ENCODE measurements at regions not wholly inside any gene's neighbourhood (a gene's known extent, or its start where the extent isn't known, plus 50 kb on each side); places are given as distances from the start of the nearest gene placed in this dataset.
A peak's percentile ranks its signal among the peaks of the same experiment; 100 is the strongest.
"Not testable (repeated sequence)": the region's sequence is repeated elsewhere in the genome, so short reads cannot be mapped to it uniquely, and the experiment has no call there.

- not testable (repeated sequence) for H3K9ac ChIP-seq (ENCODE audit: low read length); H3K4me2 ChIP-seq (ENCODE audit: low read length); H3K9me2 ChIP-seq (ENCODE audit: insufficient read depth, low read length); H4K20me1 ChIP-seq (ENCODE audit: insufficient read depth); H3K27ac ChIP-seq (ENCODE audit: low read length); H3K9me3 ChIP-seq (ENCODE audit: low read length); H3K4me3 ChIP-seq (ENCODE audit: low read length); H2AFZ ChIP-seq (ENCODE audit: low read depth, low read length); H3K36me3 ChIP-seq (ENCODE audit: insufficient read depth, low read length); H3K27me3 ChIP-seq (ENCODE audit: insufficient read depth, low read depth, low read length); H3K79me2 ChIP-seq (replicated peaks; ENCODE audit: insufficient read depth, low read length); H3F3A ChIP-seq (ENCODE audit: insufficient read depth, low read length, poor library complexity, severe bottlenecking)
Observed at GRCh38 chr1:196366-196765, 255.1 kb downstream of the OR4F29 start.

GRCh38 chr1:191296-192049 is 260.0 kb downstream of the OR4F29 start:
- H3K4me3 ChIP-seq (ENCODE audit: low read length); H3K9me2 ChIP-seq (ENCODE audit: insufficient read depth, low read length); H3K9ac ChIP-seq (ENCODE audit: low read length); H3K27ac ChIP-seq (ENCODE audit: low read length); H3K36me3 ChIP-seq (ENCODE audit: insufficient read depth, low read length); H3K4me2 ChIP-seq (ENCODE audit: low read length); H4K20me1 ChIP-seq (ENCODE audit: insufficient read depth); H3F3A ChIP-seq (ENCODE audit: insufficient read depth, low read length, poor library complexity, severe bottlenecking); H2AFZ ChIP-seq (ENCODE audit: low read depth, low read length); H3K27me3 ChIP-seq (ENCODE audit: insufficient read depth, low read depth, low read length); H3K79me2 ChIP-seq (replicated peaks; ENCODE audit: insufficient read depth, low read length); H3K9me3 ChIP-seq (ENCODE audit: low read length): not testable (repeated sequence)

DNA sequence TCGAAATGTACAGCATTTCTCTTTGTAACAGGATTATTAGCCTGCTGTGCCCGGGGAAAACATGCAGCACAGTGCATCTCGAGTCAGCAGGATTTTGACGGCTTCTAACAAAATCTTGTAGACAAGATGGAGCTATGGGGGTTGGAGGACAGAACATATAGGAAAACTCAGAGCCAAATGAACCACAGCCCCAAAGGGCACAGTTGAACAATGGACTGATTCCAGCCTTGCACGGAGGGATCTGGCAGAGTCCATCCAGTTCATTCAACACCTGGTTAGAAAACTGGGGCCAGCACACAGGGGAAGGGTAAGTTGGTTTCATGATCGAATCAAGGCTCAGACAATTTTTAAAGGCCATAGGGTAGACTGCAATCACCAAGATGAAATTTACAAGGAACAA is 260.8 kb downstream of the OR4F29 start:
- H3K9ac ChIP-seq (ENCODE audit: low read length); H3K9me2 ChIP-seq (ENCODE audit: insufficient read depth, low read length); H3K27me3 ChIP-seq (ENCODE audit: insufficient read depth, low read depth, low read length); H3K79me2 ChIP-seq (replicated peaks; ENCODE audit: insufficient read depth, low read length); H4K20me1 ChIP-seq (ENCODE audit: insufficient read depth); H3K36me3 ChIP-seq (ENCODE audit: insufficient read depth, low read length); H3K9me3 ChIP-seq (ENCODE audit: low read length); H3K4me2 ChIP-seq (ENCODE audit: low read length); H3F3A ChIP-seq (ENCODE audit: insufficient read depth, low read length, poor library complexity, severe bottlenecking); H3K4me3 ChIP-seq (ENCODE audit: low read length); H2AFZ ChIP-seq (ENCODE audit: low read depth, low read length): not testable (repeated sequence)
- H3K27ac ChIP-seq (ENCODE audit: low read length) = peak overlapping the region; percentile 20

GRCh38 chr1:189915-190314 is 261.6 kb downstream of the OR4F29 start:
- H3K27ac ChIP-seq (ENCODE audit: low read length); H2AFZ ChIP-seq (ENCODE audit: low read depth, low read length); H3K9ac ChIP-seq (ENCODE audit: low read length); H4K20me1 ChIP-seq (ENCODE audit: insufficient read depth); H3K4me2 ChIP-seq (ENCODE audit: low read length); H3F3A ChIP-seq (ENCODE audit: insufficient read depth, low read length, poor library complexity, severe bottlenecking); H3K4me3 ChIP-seq (ENCODE audit: low read length); H3K36me3 ChIP-seq (ENCODE audit: insufficient read depth, low read length); H3K9me3 ChIP-seq (ENCODE audit: low read length); H3K27me3 ChIP-seq (ENCODE audit: insufficient read depth, low read depth, low read length); H3K9me2 ChIP-seq (ENCODE audit: insufficient read depth, low read length); H3K79me2 ChIP-seq (replicated peaks; ENCODE audit: insufficient read depth, low read length): not testable (repeated sequence)

- not testable (repeated sequence) for H3K4me3 ChIP-seq (ENCODE audit: low read length); H3K9me2 ChIP-seq (ENCODE audit: insufficient read depth, low read length); H2AFZ ChIP-seq (ENCODE audit: low read depth, low read length); H3K36me3 ChIP-seq (ENCODE audit: insufficient read depth, low read length); H3K9me3 ChIP-seq (ENCODE audit: low read length); H3K4me2 ChIP-seq (ENCODE audit: low read length); H3K9ac ChIP-seq (ENCODE audit: low read length); H4K20me1 ChIP-seq (ENCODE audit: insufficient read depth); H3K27me3 ChIP-seq (ENCODE audit: insufficient read depth, low read depth, low read length); H3K79me2 ChIP-seq (replicated peaks; ENCODE audit: insufficient read depth, low read length); H3F3A ChIP-seq (ENCODE audit: insufficient read depth, low read length, poor library complexity, severe bottlenecking); H3K27ac ChIP-seq (ENCODE audit: low read length)
Observed at GRCh38 chr1:189270-189669, 262.2 kb downstream of the OR4F29 start.

- H3K9me2 ChIP-seq (ENCODE audit: insufficient read depth, low read length) = not testable (repeated sequence)
Observed at GRCh38 chr1:187298-187697, 264.2 kb downstream of the OR4F29 start.

DNA sequence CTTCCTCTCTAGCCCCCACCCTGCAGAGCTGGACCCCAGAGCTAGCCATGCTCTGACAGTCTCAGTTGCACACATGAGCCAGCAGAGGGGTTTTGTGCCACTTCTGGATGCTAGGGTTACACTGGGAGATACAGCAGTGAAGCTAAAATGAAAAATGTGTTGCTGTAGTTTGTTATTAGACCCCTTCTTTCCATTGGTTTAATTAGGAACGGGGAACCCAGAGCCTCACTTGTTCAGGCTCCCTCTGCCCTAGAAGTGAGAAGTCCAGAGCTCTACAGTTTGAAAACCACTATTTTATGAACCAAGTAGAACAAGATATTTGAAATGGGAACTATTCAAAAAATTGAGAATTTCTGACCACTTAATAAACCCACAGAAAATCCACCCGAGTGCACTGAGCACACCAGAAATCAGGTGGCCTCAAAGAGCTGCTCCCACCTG is 264.8 kb downstream of the OR4F29 start:
- not testable (repeated sequence) for H3K79me2 ChIP-seq (replicated peaks; ENCODE audit: insufficient read depth, low read length); H3K27me3 ChIP-seq (ENCODE audit: insufficient read depth, low read depth, low read length); H3K9ac ChIP-seq (ENCODE audit: low read length); H3F3A ChIP-seq (ENCODE audit: insufficient read depth, low read length, poor library complexity, severe bottlenecking); H3K4me3 ChIP-seq (ENCODE audit: low read length); H2AFZ ChIP-seq (ENCODE audit: low read depth, low read length); H3K4me2 ChIP-seq (ENCODE audit: low read length); H4K20me1 ChIP-seq (ENCODE audit: insufficient read depth); H3K27ac ChIP-seq (ENCODE audit: low read length); H3K9me2 ChIP-seq (ENCODE audit: insufficient read depth, low read length); H3K9me3 ChIP-seq (ENCODE audit: low read length); H3K36me3 ChIP-seq (ENCODE audit: insufficient read depth, low read length)

More at GRCh38 chr1:187298-187697, 264.2 kb downstream of the OR4F29 start:
- not testable (repeated sequence) for H3F3A ChIP-seq (ENCODE audit: insufficient read depth, low read length, poor library complexity, severe bottlenecking); H3K27me3 ChIP-seq (ENCODE audit: insufficient read depth, low read depth, low read length); H3K9me3 ChIP-seq (ENCODE audit: low read length); H3K9ac ChIP-seq (ENCODE audit: low read length); H3K79me2 ChIP-seq (replicated peaks; ENCODE audit: insufficient read depth, low read length); H3K27ac ChIP-seq (ENCODE audit: low read length); H4K20me1 ChIP-seq (ENCODE audit: insufficient read depth); H2AFZ ChIP-seq (ENCODE audit: low read depth, low read length); H3K4me2 ChIP-seq (ENCODE audit: low read length); H3K4me3 ChIP-seq (ENCODE audit: low read length); H3K36me3 ChIP-seq (ENCODE audit: insufficient read depth, low read length)

DNA sequence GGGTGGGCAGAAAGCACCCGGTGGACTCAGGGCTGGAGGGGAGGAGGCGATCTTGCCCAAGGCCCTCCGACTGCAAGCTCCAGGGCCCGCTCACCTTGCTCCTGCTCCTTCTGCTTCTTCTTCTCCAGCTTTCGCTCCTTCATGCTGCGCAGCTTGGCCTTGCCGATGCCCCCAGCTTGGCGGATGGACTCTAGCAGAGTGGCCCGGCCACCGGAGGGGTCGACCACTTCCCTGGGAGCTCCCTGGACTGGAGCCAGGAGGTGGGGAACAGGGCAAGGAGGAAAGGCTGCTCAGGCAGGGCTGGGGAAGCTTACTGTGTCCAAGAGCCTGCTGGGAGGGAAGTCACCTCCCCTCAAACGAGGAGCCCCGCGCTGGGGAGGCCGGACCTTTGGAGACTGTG is 265.3 kb downstream of the OR4F29 start:
- not testable (repeated sequence) for H3K9me3 ChIP-seq (ENCODE audit: low read length); H3K9ac ChIP-seq (ENCODE audit: low read length); H3K4me3 ChIP-seq (ENCODE audit: low read length); H3K79me2 ChIP-seq (replicated peaks; ENCODE audit: insufficient read depth, low read length); H2AFZ ChIP-seq (ENCODE audit: low read depth, low read length); H4K20me1 ChIP-seq (ENCODE audit: insufficient read depth); H3F3A ChIP-seq (ENCODE audit: insufficient read depth, low read length, poor library complexity, severe bottlenecking); H3K4me2 ChIP-seq (ENCODE audit: low read length); H3K27me3 ChIP-seq (ENCODE audit: insufficient read depth, low read depth, low read length); H3K9me2 ChIP-seq (ENCODE audit: insufficient read depth, low read length); H3K27ac ChIP-seq (ENCODE audit: low read length); H3K36me3 ChIP-seq (ENCODE audit: insufficient read depth, low read length)

Measured in neural cell (in vitro differentiated cells).